HG02678 (cell line): ENCODE measurements at regions not wholly inside any gene's neighbourhood (a gene's known extent, or its start where the extent isn't known, plus 50 kb on each side); places are given as distances from the start of the nearest gene placed in this dataset.
"Not testable (repeated sequence)": the region's sequence is repeated elsewhere in the genome, so short reads cannot be mapped to it uniquely, and the experiment has no call there.

ENCODE experiments used
- ATAC-seq: cut with Tn5 transposase; IDR thresholded peaks from one replicate; pipeline ENCODE4 v1.9.1; 2021; ENCODE audit warnings: mild to moderate bottlenecking, moderate library complexity; ENCODE audit not compliant: unreplicated experiment

GRCh38 chr2:138215958-138216357, 251.7 kb downstream of the HNMT start:
- no peak for ATAC-seq

- no peak for ATAC-seq
These were observed 253.7 kb downstream of the HNMT start for GRCh38 chr2:138217975-138218374.

- ATAC-seq = no peak
These were observed 254.1 kb downstream of the HNMT start for GRCh38 chr2:138218397-138218796.

- ATAC-seq = no peak
These were observed 255.7 kb downstream of the HNMT start for GRCh38 chr2:138219961-138220360.

GRCh38 chr2:138221358-138221757, 257.1 kb downstream of the HNMT start:
- ATAC-seq = no peak

- no peak for ATAC-seq
These were observed 259.0 kb downstream of the HNMT start for GRCh38 chr2:138223319-138223718.

GRCh38 chr2:138227195-138227594, 262.9 kb downstream of the HNMT start:
- no peak for ATAC-seq

- ATAC-seq = no peak
These were observed 263.8 kb downstream of the HNMT start for GRCh38 chr2:138228101-138228500.

GRCh38 chr2:138234265-138234664, 267.3 kb upstream of the SPOPL start:
- no peak for ATAC-seq

GRCh38 chr2:138235041-138235440, 266.5 kb upstream of the SPOPL start:
- no peak for ATAC-seq

- no peak for ATAC-seq
These were observed 265.4 kb upstream of the SPOPL start for GRCh38 chr2:138236142-138236541.

GRCh38 chr2:138237667-138238384, 263.7 kb upstream of the SPOPL start:
- no peak for ATAC-seq

- peak; percentile 58 for ATAC-seq
These were observed 262.7 kb upstream of the SPOPL start for GRCh38 chr2:138238908-138239307.

- no peak for ATAC-seq
These were observed 261.6 kb upstream of the SPOPL start for GRCh38 chr2:138239902-138240491.

GRCh38 chr2:138243372-138243771, 258.2 kb upstream of the SPOPL start:
- no peak for ATAC-seq

GRCh38 chr2:138244501-138244925, 257.1 kb upstream of the SPOPL start:
- no peak for ATAC-seq

- no peak for ATAC-seq
These were observed 256.3 kb upstream of the SPOPL start for GRCh38 chr2:138245310-138245709.

GRCh38 chr2:138247302-138247701, 254.3 kb upstream of the SPOPL start:
- ATAC-seq = no peak

GRCh38 chr2:138249207-138249606, 252.4 kb upstream of the SPOPL start:
- no peak for ATAC-seq

- not testable (repeated sequence) for ATAC-seq
These were observed 250.7 kb upstream of the SPOPL start for GRCh38 chr2:138250843-138251320.

- ATAC-seq = no peak
These were observed 249.0 kb upstream of the SPOPL start for GRCh38 chr2:138252587-138252986.

GRCh38 chr2:138255670-138256069, 245.9 kb upstream of the SPOPL start:
- ATAC-seq = no peak
